HG03342 (cell line): ENCODE measurements at regions not wholly inside any gene's neighbourhood (a gene's known extent, or its start where the extent isn't known, plus 50 kb on each side); places are given as distances from the start of the nearest gene placed in this dataset.

Source experiments
- ATAC-seq: cut with Tn5 transposase; IDR thresholded peaks from one replicate; pipeline ENCODE4 v1.9.1; 2021; ENCODE audit warnings: mild to moderate bottlenecking, moderate library complexity; ENCODE audit not compliant: unreplicated experiment

- no peak for ATAC-seq
These were observed 853.2 kb downstream of the SORCS3 start for GRCh38 chr10:105494303-105494702.

- ATAC-seq = no peak
These were observed 832.1 kb downstream of the SORCS3 start for GRCh38 chr10:105473170-105473569.

- no peak for ATAC-seq
These were observed 827.7 kb downstream of the SORCS3 start for GRCh38 chr10:105468759-105469158.

DNA sequence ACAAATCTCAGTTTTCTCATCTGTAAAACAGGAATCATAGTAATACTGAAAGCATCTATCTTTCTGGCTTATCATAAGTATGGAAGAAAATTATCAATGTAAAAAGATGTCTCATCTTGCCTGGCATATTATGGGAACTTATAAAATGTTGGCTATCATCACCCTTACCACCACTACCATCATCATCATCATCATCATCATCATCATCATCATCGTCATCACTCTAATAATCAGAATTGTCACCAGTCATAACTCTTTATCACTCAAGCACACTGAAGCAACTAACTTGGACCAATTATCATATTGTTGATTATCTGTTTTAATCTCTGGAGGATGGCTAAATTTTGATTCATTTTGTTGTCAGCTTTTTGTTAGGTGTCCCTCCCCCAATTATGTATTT, 825.4 kb downstream of the SORCS3 start:
- ATAC-seq = no peak

GRCh38 chr10:105434970-105435369, 793.9 kb downstream of the SORCS3 start:
- ATAC-seq = no peak

- no peak for ATAC-seq
These were observed 772.9 kb downstream of the SORCS3 start for GRCh38 chr10:105413997-105414396.

DNA sequence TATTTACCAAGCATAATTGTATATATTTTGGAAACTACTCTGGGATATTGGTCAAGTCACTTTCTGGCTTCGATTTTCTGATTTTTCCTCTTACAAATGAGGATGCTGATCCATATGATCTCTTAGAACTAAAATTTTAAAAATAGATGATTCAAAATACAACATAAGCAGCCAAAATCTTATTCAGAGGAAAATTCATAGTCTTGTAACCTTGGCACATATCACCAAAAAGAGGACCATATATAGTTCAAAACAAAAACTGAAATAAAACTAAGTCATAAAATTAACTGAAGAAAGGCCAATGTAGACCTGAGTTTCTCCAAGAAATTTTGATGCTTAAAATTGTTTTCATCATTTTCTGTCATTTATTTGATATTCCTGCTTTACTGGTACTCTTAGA, 768.3 kb downstream of the SORCS3 start:
- ATAC-seq = no peak

GRCh38 chr10:105406488-105406887, 765.4 kb downstream of the SORCS3 start:
- no peak for ATAC-seq

DNA sequence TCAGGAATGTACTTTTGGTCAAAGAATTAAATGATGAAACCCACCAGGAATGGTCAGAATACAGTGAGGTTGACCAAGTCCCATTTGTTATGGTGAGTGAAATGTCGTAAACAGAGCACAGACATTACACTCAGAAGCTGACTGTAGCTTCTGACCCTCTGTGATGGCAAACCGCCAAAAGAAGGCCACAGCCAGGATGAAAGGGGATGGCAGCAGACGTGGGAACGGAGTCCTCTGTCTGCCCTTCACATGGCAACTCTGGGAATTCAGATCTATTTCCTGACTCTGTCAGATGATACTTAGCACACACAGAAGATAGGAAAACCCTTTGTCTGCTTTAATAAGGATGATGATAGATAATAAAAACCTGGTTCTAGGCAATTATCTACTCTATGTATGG, 757.1 kb downstream of the SORCS3 start:
- no peak for ATAC-seq

- no peak for ATAC-seq
These were observed 750.7 kb downstream of the SORCS3 start for GRCh38 chr10:105391670-105392351.

GRCh38 chr10:105387971-105388370, 746.9 kb downstream of the SORCS3 start:
- no peak for ATAC-seq

DNA sequence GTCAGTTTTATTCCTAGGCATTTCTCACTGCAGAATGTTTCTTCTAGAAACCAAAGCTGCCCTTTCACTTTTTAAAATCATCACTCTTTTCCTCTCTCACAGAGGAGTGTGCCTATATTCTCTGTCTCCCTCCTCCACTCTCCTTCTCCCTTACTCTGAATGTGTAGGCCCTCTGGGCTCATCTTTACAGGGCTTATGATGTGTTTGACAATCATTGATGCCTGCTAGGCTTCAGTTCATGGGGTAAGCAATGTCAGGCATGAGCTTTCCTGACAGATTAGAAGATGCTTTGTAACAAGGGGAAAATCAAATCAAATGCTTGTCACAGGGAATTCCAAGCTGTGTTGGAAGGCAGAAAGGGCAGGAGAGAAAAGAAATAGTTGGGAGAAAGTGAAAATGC, 742.9 kb downstream of the SORCS3 start:
- no peak for ATAC-seq

GRCh38 chr10:105370692-105371091, 729.6 kb downstream of the SORCS3 start:
- ATAC-seq = no peak

DNA sequence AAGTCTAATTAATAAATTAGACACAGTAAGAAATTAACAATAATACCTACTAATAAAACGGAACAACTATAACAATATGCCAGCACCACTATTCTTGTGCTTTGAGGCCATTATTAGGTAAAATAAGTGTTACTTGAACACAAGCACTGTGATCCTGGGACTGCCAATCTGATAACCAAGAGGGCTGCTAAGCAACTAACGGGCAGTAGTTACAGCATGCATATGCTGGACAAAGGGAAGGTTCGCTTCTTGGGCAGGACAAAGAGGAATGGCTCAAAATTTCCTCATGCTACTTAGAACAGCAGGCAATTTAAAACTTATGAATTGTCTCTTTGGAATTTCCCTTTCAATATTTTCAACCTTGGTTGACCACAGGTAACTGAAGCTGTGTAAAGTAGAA, 718.6 kb downstream of the SORCS3 start:
- ATAC-seq = no peak

DNA sequence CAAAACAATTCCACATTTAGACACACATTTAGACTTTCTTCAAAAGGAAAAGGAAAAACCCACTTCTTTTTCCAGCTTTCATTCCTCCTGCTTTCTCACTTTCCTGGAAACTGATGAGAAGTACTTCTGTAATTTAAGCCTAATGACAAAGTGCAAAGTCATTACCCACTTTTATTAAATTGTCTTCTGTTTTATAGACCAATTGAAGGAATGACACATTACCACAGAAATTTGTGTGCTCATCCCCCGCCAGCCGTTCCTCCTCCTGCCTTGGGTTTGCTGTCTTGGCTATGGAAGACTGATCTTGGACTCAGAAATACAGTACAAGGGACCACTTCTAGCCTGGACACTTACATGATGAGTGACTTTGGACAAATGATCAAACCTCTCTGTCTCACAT, 717.8 kb downstream of the SORCS3 start:
- ATAC-seq = no peak

GRCh38 chr10:105356626-105357025, 715.5 kb downstream of the SORCS3 start:
- ATAC-seq = no peak

DNA sequence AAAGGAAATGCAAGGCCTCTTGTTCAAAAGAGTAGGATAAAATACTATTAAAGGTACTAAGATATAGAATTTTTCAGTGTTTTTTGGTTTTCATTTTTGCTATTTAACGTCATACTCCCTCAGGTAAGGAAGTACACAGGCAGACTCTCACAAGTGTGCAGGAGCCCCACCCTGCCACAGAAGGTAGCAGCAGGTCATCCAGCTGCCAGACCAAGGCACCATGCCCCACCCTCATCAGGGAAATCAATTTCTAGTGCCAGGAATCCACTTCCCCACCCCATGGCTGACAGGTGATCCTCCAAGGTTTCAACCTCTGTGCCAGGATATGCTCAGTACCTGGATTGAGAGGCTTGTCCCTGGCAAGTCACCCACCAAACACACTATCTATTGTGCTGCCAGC, 712.9 kb downstream of the SORCS3 start:
- ATAC-seq = no peak

DNA sequence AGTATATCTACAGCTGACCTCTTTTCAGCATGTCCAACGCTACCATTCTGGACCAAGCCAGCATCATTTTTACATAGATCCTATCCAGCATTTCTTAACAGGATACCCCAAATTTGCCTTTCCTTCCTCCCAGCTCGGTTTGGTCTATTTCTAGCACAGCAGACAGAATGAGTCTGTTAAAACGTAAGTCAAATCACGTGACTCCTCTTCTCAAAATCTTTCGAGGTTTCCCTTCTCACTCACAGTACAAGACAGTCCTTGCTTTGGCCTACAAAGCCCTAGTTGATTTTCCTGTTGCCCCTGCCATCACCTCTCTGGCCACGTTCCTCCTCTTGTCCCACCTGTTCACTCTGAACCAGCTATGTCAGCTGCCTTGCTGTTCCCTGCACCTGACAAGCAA, 711.7 kb downstream of the SORCS3 start:
- ATAC-seq = no peak

- no peak for ATAC-seq
These were observed 711.2 kb downstream of the SORCS3 start for GRCh38 chr10:105352281-105352680.

GRCh38 chr10:105351187-105351586, 710.1 kb downstream of the SORCS3 start:
- ATAC-seq = no peak

- no peak for ATAC-seq
These were observed 706.4 kb downstream of the SORCS3 start for GRCh38 chr10:105347487-105347886.

DNA sequence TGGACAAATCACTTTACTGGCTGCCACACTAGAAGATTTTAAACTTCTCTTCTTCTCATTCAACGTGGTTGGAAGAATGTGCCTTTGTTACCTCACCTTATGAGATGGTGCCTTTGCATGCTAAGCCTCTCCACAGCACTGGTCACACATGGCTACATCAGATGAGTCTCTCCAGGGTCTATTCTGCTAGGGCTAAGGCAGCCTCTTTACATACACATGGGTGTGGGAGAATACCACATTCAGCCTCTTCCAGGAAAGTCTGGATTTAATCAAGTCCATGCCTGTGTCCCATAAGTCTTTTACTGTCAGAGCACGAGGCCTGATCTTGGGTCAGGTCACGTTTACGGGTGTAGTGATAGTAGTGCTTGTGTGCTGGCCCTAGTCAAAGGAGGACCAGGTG, 701.5 kb downstream of the SORCS3 start:
- no peak for ATAC-seq

DNA sequence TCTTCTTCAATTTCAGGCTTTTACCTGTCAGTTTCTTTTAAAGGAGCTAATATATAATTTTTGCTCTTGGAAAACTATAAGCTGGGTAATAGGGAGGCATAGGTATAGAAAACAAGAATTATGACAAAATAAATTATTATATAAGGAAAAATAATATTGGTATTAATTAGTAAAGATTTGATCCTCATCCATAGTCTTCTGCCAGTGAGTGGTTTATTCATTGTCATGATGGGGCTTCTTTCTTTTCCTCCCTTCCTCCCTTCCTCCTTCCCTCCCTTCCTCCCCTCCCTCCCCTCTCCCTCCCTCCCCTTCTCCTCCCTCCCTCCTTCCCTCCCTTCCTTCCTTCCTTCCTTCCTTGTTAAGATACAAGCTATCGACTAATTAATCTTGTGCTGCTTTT, 698.6 kb downstream of the SORCS3 start:
- ATAC-seq = no peak
